HCT116 (cell line): ENCODE measurements at regions not wholly inside any gene's neighbourhood (a gene's known extent, or its start where the extent isn't known, plus 50 kb on each side); places are given as distances from the start of the nearest gene placed in this dataset.

Source experiments
- ATAC-seq: fragments of 200-7000 bp; cut with Tn5 transposase; 2 replicates; pipeline ENCODE4 v1.9.1; 2020; ENCODE audit warnings: mild to moderate bottlenecking, moderate library complexity
- BruUV-seq: library from RNA; stranded (reverse); fragments of 400-500 nt; replicated peaks from 2 replicates; lab custom pipeline; 2021; lab: Mats Ljungman, UMichigan
- CTCF ChIA-PET: fragments of 300-600 bp; sonication (Branson Sonifier 250); formaldehyde crosslinking; loops from one replicate; lab custom pipeline; 2021; ENCODE audit warnings: antibody characterized with exemption; lab: Charles Lee
- POLR2A ChIA-PET: fragments of 300-600, 350-600 bp; sonication (Branson Sonifier 250); formaldehyde crosslinking; loops from one replicate; lab custom pipeline; 2021; ENCODE audit warnings: antibody characterized with exemption; lab: Charles Lee
- RAD21 ChIA-PET, 2 experiments: fragments of 300-600 bp; sonication (Branson Sonifier 250); formaldehyde crosslinking; loops; one replicate each; lab custom pipeline; 2023; ENCODE audit warnings: low total read pairs in 2 of 2; ENCODE audit not compliant: uncharacterized antibody in 2 of 2, unreplicated experiment in 2 of 2, low non-redundant PET in 1 of 2; lab: Charles Lee
- DNase-seq: peaks from one replicate; pipeline ENCODE4 v3.0.0-alpha.2; 2010; ENCODE audit warnings: low read depth, low spot score
- H2AFZ ChIP-seq: fragments of 200-600 bp; shearing (Covaris generic), sonication (generic); 2 replicates; pipeline ENCODE4 v1.6.1; 2017; ENCODE audit warnings: low read depth, mixed run types, mixed read lengths, antibody characterized with exemption, low read length; ENCODE audit not compliant: poor library complexity, severe bottlenecking
- H3K27ac ChIP-seq: 2 replicates; pipeline ENCODE4 v1.5.1; 2012; ENCODE audit warnings: low read depth, low read length
- H3K27me3 ChIP-seq: fragments of 200-600 bp; sonication (generic); 2 replicates; pipeline ENCODE4 v1.6.1; 2016; ENCODE audit warnings: mixed run types, low read length, mixed read lengths; ENCODE audit not compliant: insufficient read depth
- H3K36me3 ChIP-seq, 2 experiments: fragments of 200-500 bp in 1 of 2; fragments of 200-600 bp in 1 of 2; sonication (Bioruptor generic) in 1 of 2; sonication (generic) in 1 of 2; 2 replicates each; pipeline versions ENCODE4 v1.5.1 to v1.6.1; 2014 to 2016; ENCODE audit warnings: low read length in 2 of 2, inconsistent platforms in 1 of 2, mixed read lengths in 1 of 2, mixed run types in 1 of 2; ENCODE audit not compliant: insufficient read depth in 2 of 2, control insufficient read depth in 1 of 2
- H3K4me1 ChIP-seq, 2 experiments: fragments of 200-600 bp in 1 of 2; sonication (generic) in 1 of 2; 2 replicates each; pipeline versions ENCODE4 v1.5.1 to v1.6.1; 2012 to 2017; ENCODE audit warnings: low read length in 2 of 2, inconsistent platforms in 1 of 2, mild to moderate bottlenecking in 1 of 2, mixed read lengths in 1 of 2, mixed run types in 1 of 2, moderate library complexity in 1 of 2; ENCODE audit not compliant: insufficient read depth in 2 of 2, control insufficient read depth in 1 of 2
- H3K4me2 ChIP-seq: fragments of 200-600 bp; sonication (generic); 2 replicates; pipeline ENCODE4 v1.6.1; 2017; ENCODE audit warnings: mixed run types, low read length, mixed read lengths
- H3K4me3 ChIP-seq, 2 experiments: fragments of 200-600 bp in 1 of 2; sonication (generic) in 1 of 2; replicated peaks in 1 of 2; 2 replicates each; pipeline ENCODE4 v1.5.1; 2011 to 2016; ENCODE audit warnings: low read length in 2 of 2, control low read depth in 1 of 2, low read depth in 1 of 2, mild to moderate bottlenecking in 1 of 2, mixed read lengths in 1 of 2, mixed run types in 1 of 2
- H3K79me2 ChIP-seq: fragments of 200-600 bp; sonication (generic); 2 replicates; pipeline ENCODE4 v1.6.1; 2017; ENCODE audit warnings: mild to moderate bottlenecking, mixed run types, low read length, moderate library complexity, mixed read lengths; ENCODE audit not compliant: insufficient read depth
- H3K9ac ChIP-seq: fragments of 200-600 bp; sonication (generic); 2 replicates; pipeline ENCODE4 v1.6.1; 2016; ENCODE audit warnings: low read length, mixed read lengths
- H3K9me2 ChIP-seq: fragments of 200-600 bp; sonication (generic), shearing (Covaris generic); 2 replicates; pipeline ENCODE4 v1.6.1; 2017; ENCODE audit warnings: mixed run types, mild to moderate bottlenecking, moderate library complexity; ENCODE audit not compliant: insufficient read depth
- H3K9me3 ChIP-seq, 2 experiments: fragments of 200-500 bp in 1 of 2; fragments of 200-600 bp in 1 of 2; sonication (Bioruptor generic) in 1 of 2; sonication (generic) in 1 of 2; 2 replicates each; pipeline ENCODE4 v1.6.1; 2014 to 2017; ENCODE audit warnings: low read length in 2 of 2, mixed read lengths in 2 of 2, inconsistent platforms in 1 of 2, low read depth in 1 of 2, mild to moderate bottlenecking in 1 of 2, mixed run types in 1 of 2, moderate library complexity in 1 of 2; ENCODE audit not compliant: control insufficient read depth in 1 of 2, insufficient read depth in 1 of 2
- H4K20me1 ChIP-seq: fragments of 200-600 bp; sonication (generic), shearing (Covaris generic); 2 replicates; pipeline ENCODE4 v1.6.1; 2017; ENCODE audit warnings: mixed run types, mild to moderate bottlenecking, moderate library complexity; ENCODE audit not compliant: insufficient read depth
- CBX3 ChIP-seq: IDR thresholded peaks from 2 replicates; pipeline ENCODE4 v1.6.1; 2012; ENCODE audit warnings: low read depth
- CEBPB ChIP-seq: IDR thresholded peaks from 2 replicates; pipeline ENCODE4 v1.6.1; 2012; ENCODE audit warnings: low read depth
- CTCF ChIP-seq, 3 experiments: fragments of 200-600 bp in 1 of 3; sonication (generic) in 1 of 3; IDR thresholded peaks in 2 of 3; conservative IDR thresholded peaks in 1 of 3; 2 replicates each; pipeline ENCODE4 v1.5.1; 2012 to 2017; ENCODE audit warnings: low read depth in 2 of 3, low read length in 2 of 3, antibody characterized with exemption in 1 of 3, borderline replicate concordance in 1 of 3, control low read depth in 1 of 3, mild to moderate bottlenecking in 1 of 3, mixed read lengths in 1 of 3, mixed run types in 1 of 3, moderate library complexity in 1 of 3; ENCODE audit not compliant: insufficient read depth in 1 of 3
- EGR1 ChIP-seq: IDR thresholded peaks from 2 replicates; pipeline ENCODE4 v1.6.1; 2012; ENCODE audit warnings: low read depth
- EZH2 ChIP-seq: fragments of 200-600 bp; sonication (generic); IDR thresholded peaks from 2 replicates; pipeline ENCODE4 v1.6.1; 2017; ENCODE audit warnings: antibody characterized with exemption, mixed run types
- EZH2phosphoT487 ChIP-seq: fragments of 200-600 bp; IDR thresholded peaks from 2 replicates; pipeline ENCODE4 v1.6.1; 2018; ENCODE audit warnings: antibody characterized with exemption, borderline replicate concordance
- POLR2A ChIP-seq: IDR thresholded peaks from 2 replicates; pipeline ENCODE4 v1.7.0; 2011; ENCODE audit warnings: borderline replicate concordance; ENCODE audit not compliant: insufficient read depth, insufficient read length; ENCODE audit errors: extremely low read depth
- POLR2AphosphoS5 ChIP-seq: IDR thresholded peaks from 2 replicates; pipeline ENCODE4 v1.6.1; 2011; ENCODE audit warnings: mild to moderate bottlenecking, low read depth, low read length, moderate library complexity
- RAD21 ChIP-seq: IDR thresholded peaks from 2 replicates; pipeline ENCODE4 v1.6.1; 2012; ENCODE audit warnings: low read depth, mild to moderate bottlenecking
- SIN3A ChIP-seq: IDR thresholded peaks from 2 replicates; pipeline ENCODE4 v1.6.1; 2012; ENCODE audit warnings: low read depth
- TCF7L2 ChIP-seq: IDR thresholded peaks from 2 replicates; pipeline ENCODE4 v1.7.0; 2011; ENCODE audit warnings: borderline replicate concordance, inconsistent platforms; ENCODE audit not compliant: insufficient read depth, insufficient read length; ENCODE audit errors: extremely low read depth
- YY1 ChIP-seq: IDR thresholded peaks from 2 replicates; pipeline ENCODE4 v1.6.1; 2011; ENCODE audit warnings: low read length, low read depth, moderate library complexity, mild to moderate bottlenecking; ENCODE audit not compliant: insufficient replicate concordance; ENCODE audit errors: extremely low read depth
- ZNF274 ChIP-seq: fragments of 200-500 bp; sonication (Bioruptor generic); IDR thresholded peaks from 2 replicates; pipeline ENCODE4 v1.6.1; 2014; ENCODE audit warnings: mild to moderate bottlenecking, low read depth, low read length, inconsistent platforms
- intact Hi-C: fragments of 100-400 bp; cut with micrococcal nuclease; formaldehyde crosslinking; loops from 2 replicates; pipeline ENCODE4 v1.10.0; 2022
- TF ChIP-seq, protein P1 (sequence below): IDR thresholded peaks from 2 replicates; pipeline ENCODE4 v1.6.1; 2011; ENCODE audit warnings: mild to moderate bottlenecking, low read length, moderate library complexity; ENCODE audit not compliant: insufficient replicate concordance; ENCODE audit errors: extremely low read depth
- TF ChIP-seq, protein P2 (sequence below): IDR thresholded peaks from 2 replicates; pipeline ENCODE4 v1.6.1; 2012

DNA sequence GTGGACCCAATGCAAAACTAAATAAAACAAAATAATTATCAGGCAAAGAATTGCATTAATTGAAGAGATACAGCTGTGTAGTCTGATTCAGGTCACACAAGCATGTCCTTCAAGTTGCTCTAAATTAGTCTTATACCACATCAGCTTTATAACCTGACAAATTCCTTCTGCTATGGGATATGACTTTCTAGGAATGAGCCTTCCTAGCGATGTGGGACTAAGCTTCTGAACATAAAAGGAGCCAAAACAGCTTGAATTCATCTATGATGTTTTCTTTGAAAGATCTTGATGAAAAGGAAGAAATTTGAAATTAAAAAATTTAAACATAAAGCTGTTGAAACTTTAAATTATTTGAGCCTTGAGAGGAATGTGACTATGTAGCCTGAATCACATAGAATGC is 1409.1 kb downstream of the CDH11 start:
- ChIA-PET POLR2A (no interaction called here), CTCF (no interaction called here), RAD21 (no interaction called here)
- Histone ChIP-seq H3K27me3 (no peaks in the 10 kb centered on the region), H4K20me1 (no peaks in the 10 kb centered on the region), H2AFZ (no peak overlapping the region), H3K27ac (no peak overlapping the region), H3K9me2 (no peaks in the 10 kb centered on the region), H3K79me2 (no peaks in the 10 kb centered on the region), H3K4me3 (no peak overlapping the region), H3K36me3 (no peaks in the 10 kb centered on the region), H3K4me1 (no peaks in the 10 kb centered on the region), H3K4me2 (no peak overlapping the region), H3K9me3 (peaks cover 0 to 7% of the 10 kb centered on the region in 2 experiments; a peak in 2 of 4 replicates), H3K9ac (no peak overlapping the region)
- no TSS peak for BruUV-seq
- ATAC-seq (no peak), DNase-seq (no peak)
- intact Hi-C loops, result no loop called here
- TF ChIP-seq TCF7L2 (no peak), RAD21 (no peak), POLR2AphosphoS5 (no peak), CEBPB (no peak), EZH2phosphoT487 (no peak)

DNA sequence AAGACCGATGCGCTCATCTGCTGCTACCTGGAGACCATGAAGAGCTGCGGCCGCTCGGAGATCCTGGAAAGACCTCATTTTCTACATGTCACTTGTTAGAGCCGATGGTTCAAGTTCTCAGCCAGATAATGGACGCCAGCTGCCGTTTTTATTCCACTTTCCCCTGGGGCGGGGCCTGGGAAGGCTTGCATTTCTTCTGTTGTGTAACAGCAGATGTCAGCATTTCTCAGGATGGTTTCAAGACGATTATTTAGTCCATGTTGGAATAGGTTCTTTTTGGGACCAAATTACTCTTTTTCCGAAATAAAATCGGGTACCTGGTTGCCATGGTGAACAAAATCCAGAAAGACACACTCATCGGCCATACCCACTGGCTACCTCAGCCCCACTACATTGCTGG is 1418.3 kb downstream of the CDH11 start:
- Histone ChIP-seq H3K9me2 (no peaks in the 10 kb centered on the region), H3K9me3 (peaks cover 9 to 19% of the 10 kb centered on the region in 2 experiments; a peak in 2 of 4 replicates), H3K4me3 (no peak overlapping the region), H3K27ac (no peak overlapping the region), H3K4me1 (no peaks in the 10 kb centered on the region), H2AFZ (no peak overlapping the region), H3K4me2 (no peak overlapping the region), H3K27me3 (no peaks in the 10 kb centered on the region), H3K79me2 (no peaks in the 10 kb centered on the region), H3K36me3 (no peaks in the 10 kb centered on the region), H3K9ac (no peak overlapping the region), H4K20me1 (no peaks in the 10 kb centered on the region)
- BruUV-seq, result no TSS peak
- ChIA-PET RAD21 (no interaction called here), CTCF (no interaction called here), POLR2A (no interaction called here)
- DNase-seq (no peak), ATAC-seq (no peak)
- intact Hi-C loops, result no loop called here
- TF ChIP-seq POLR2A (no peak), ZNF274 (no peak), CTCF (IDR thresholded peaks at IDR 0.05 in 2 of 3, conservative IDR thresholded peaks at IDR 0.05 in 1 of 3; ENCODE audit: borderline replicate concordance in 1 of 3, insufficient read depth in 1 of 3, low read depth in 2 of 3, low read length in 2 of 3) (no peak), YY1 (no peak), EZH2phosphoT487 (no peak), CBX3 (no peak), EZH2 (no peak), EGR1 (no peak), RAD21 (no peak), SIN3A (no peak)
- TF ChIP-seq, protein P1, sequence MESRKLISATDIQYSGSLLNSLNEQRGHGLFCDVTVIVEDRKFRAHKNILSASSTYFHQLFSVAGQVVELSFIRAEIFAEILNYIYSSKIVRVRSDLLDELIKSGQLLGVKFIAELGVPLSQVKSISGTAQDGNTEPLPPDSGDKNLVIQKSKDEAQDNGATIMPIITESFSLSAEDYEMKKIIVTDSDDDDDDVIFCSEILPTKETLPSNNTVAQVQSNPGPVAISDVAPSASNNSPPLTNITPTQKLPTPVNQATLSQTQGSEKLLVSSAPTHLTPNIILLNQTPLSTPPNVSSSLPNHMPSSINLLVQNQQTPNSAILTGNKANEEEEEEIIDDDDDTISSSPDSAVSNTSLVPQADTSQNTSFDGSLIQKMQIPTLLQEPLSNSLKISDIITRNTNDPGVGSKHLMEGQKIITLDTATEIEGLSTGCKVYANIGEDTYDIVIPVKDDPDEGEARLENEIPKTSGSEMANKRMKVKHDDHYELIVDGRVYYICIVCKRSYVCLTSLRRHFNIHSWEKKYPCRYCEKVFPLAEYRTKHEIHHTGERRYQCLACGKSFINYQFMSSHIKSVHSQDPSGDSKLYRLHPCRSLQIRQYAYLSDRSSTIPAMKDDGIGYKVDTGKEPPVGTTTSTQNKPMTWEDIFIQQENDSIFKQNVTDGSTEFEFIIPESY, result no peak
- TF ChIP-seq, protein P2, sequence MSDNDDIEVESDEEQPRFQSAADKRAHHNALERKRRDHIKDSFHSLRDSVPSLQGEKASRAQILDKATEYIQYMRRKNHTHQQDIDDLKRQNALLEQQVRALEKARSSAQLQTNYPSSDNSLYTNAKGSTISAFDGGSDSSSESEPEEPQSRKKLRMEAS, result no peak
